ENCODE measurements at regions not wholly inside any gene's neighbourhood (a gene's known extent, or its start where the extent isn't known, plus 50 kb on each side); places are given as distances from the start of the nearest gene placed in this dataset.

- TF ChIP-seq, protein P1, sequence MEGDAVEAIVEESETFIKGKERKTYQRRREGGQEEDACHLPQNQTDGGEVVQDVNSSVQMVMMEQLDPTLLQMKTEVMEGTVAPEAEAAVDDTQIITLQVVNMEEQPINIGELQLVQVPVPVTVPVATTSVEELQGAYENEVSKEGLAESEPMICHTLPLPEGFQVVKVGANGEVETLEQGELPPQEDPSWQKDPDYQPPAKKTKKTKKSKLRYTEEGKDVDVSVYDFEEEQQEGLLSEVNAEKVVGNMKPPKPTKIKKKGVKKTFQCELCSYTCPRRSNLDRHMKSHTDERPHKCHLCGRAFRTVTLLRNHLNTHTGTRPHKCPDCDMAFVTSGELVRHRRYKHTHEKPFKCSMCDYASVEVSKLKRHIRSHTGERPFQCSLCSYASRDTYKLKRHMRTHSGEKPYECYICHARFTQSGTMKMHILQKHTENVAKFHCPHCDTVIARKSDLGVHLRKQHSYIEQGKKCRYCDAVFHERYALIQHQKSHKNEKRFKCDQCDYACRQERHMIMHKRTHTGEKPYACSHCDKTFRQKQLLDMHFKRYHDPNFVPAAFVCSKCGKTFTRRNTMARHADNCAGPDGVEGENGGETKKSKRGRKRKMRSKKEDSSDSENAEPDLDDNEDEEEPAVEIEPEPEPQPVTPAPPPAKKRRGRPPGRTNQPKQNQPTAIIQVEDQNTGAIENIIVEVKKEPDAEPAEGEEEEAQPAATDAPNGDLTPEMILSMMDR (IDR thresholded peaks at IDR 0.05; ENCODE audit: low read length) = no peak
- no peak for TF ChIP-seq EZH2 (optimal IDR thresholded peaks at IDR 0.05; ENCODE audit: low read depth, low read length)
- no peak for TF ChIP-seq EZH2phosphoT487 (IDR thresholded peaks at IDR 0.05; ENCODE audit: low read length)
These were observed 155.5 kb upstream of the ID2 start for GRCh38 chr2:8526403-8526696.
